ENCODE measurements at regions not wholly inside any gene's neighbourhood (a gene's known extent, or its start where the extent isn't known, plus 50 kb on each side); places are given as distances from the start of the nearest gene placed in this dataset.

DNA sequence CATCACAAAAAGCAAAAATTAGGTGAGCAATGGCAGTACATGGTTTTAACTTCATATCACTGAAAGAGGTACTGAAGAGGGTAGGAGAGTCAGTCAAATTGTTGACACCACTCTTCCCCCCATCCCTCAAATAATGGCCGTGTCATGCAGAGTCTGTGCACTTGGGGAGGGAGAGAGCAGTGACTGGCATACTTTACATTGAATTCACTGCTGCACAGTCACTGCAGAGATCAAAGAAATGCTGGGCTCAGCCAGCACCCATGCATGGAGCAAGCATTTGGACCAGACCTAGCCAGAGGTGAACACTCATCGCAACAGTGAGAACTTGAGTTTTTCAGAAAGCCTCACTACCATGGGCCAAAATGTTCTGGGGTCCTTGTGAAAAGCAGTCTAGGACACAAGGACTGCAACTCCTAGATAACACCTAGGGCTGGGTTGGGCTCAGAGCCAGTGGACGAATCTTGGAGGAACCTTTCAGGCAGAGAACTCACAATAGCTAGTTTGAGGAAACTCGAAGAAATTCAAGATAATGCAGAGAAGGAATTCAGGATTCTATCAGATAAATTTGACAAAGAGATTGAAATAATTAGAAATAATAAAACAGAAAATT is 112.9 kb downstream of the NR4A2 start:
- no peak for TF ChIP-seq MXI1 (IDR thresholded peaks at IDR 0.05; ENCODE audit: low read depth, low read length)
- no peak for TF ChIP-seq REST (IDR thresholded peaks at IDR 0.05; ENCODE audit: low read depth, low read length)
- TF ChIP-seq IRF3 (IDR thresholded peaks at IDR 0.05; ENCODE audit: low read depth, low read length): no peak
- TF ChIP-seq NRF1 (IDR thresholded peaks at IDR 0.05; ENCODE audit: low read depth, low read length): no peak
- TF ChIP-seq, protein P1, sequence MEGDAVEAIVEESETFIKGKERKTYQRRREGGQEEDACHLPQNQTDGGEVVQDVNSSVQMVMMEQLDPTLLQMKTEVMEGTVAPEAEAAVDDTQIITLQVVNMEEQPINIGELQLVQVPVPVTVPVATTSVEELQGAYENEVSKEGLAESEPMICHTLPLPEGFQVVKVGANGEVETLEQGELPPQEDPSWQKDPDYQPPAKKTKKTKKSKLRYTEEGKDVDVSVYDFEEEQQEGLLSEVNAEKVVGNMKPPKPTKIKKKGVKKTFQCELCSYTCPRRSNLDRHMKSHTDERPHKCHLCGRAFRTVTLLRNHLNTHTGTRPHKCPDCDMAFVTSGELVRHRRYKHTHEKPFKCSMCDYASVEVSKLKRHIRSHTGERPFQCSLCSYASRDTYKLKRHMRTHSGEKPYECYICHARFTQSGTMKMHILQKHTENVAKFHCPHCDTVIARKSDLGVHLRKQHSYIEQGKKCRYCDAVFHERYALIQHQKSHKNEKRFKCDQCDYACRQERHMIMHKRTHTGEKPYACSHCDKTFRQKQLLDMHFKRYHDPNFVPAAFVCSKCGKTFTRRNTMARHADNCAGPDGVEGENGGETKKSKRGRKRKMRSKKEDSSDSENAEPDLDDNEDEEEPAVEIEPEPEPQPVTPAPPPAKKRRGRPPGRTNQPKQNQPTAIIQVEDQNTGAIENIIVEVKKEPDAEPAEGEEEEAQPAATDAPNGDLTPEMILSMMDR (IDR thresholded peaks at IDR 0.05): no peak
- TF ChIP-seq, protein P2, sequence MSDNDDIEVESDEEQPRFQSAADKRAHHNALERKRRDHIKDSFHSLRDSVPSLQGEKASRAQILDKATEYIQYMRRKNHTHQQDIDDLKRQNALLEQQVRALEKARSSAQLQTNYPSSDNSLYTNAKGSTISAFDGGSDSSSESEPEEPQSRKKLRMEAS (IDR thresholded peaks at IDR 0.05; ENCODE audit: low read depth): no peak
- no peak for TF ChIP-seq FOXJ3 (CRISPR knock-in tag; IDR thresholded peaks at IDR 0.05)
- TF ChIP-seq NFIC (IDR thresholded peaks at IDR 0.05; ENCODE audit: borderline replicate concordance): no peak
- no peak for TF ChIP-seq FOXM1 (IDR thresholded peaks at IDR 0.05; ENCODE audit: low read depth)
- no peak for TF ChIP-seq TEAD4 (IDR thresholded peaks at IDR 0.05; ENCODE audit: borderline replicate concordance, insufficient read depth)
- no peak for TF ChIP-seq EP300 (IDR thresholded peaks at IDR 0.05; ENCODE audit: borderline replicate concordance in 1 of 2, low read depth in 1 of 2, low read length in 1 of 2)
- TF ChIP-seq, protein P3, sequence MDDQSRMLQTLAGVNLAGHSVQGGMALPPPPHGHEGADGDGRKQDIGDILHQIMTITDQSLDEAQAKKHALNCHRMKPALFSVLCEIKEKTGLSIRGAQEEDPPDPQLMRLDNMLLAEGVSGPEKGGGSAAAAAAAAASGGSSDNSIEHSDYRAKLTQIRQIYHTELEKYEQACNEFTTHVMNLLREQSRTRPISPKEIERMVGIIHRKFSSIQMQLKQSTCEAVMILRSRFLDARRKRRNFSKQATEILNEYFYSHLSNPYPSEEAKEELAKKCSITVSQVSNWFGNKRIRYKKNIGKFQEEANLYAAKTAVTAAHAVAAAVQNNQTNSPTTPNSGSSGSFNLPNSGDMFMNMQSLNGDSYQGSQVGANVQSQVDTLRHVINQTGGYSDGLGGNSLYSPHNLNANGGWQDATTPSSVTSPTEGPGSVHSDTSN (IDR thresholded peaks at IDR 0.05): no peak
- TF ChIP-seq MEF2A (IDR thresholded peaks at IDR 0.05; ENCODE audit: borderline replicate concordance, low read depth): no peak
- TF ChIP-seq SMC3 (IDR thresholded peaks at IDR 0.05; ENCODE audit: low read depth, low read length): no peak
- no peak for TF ChIP-seq POLR2AphosphoS5 (IDR thresholded peaks at IDR 0.05; ENCODE audit: low read depth, low read length)
- TF ChIP-seq, protein P4, sequence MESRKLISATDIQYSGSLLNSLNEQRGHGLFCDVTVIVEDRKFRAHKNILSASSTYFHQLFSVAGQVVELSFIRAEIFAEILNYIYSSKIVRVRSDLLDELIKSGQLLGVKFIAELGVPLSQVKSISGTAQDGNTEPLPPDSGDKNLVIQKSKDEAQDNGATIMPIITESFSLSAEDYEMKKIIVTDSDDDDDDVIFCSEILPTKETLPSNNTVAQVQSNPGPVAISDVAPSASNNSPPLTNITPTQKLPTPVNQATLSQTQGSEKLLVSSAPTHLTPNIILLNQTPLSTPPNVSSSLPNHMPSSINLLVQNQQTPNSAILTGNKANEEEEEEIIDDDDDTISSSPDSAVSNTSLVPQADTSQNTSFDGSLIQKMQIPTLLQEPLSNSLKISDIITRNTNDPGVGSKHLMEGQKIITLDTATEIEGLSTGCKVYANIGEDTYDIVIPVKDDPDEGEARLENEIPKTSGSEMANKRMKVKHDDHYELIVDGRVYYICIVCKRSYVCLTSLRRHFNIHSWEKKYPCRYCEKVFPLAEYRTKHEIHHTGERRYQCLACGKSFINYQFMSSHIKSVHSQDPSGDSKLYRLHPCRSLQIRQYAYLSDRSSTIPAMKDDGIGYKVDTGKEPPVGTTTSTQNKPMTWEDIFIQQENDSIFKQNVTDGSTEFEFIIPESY (IDR thresholded peaks at IDR 0.05; ENCODE audit: borderline replicate concordance, low read depth): no peak
- TF ChIP-seq TCF12 (IDR thresholded peaks at IDR 0.05): no peak
- no peak for TF ChIP-seq USF2 (IDR thresholded peaks at IDR 0.05; ENCODE audit: borderline replicate concordance, low read depth, low read length)
- TF ChIP-seq SIN3A (IDR thresholded peaks at IDR 0.05; ENCODE audit: borderline replicate concordance, low read depth, low read length): no peak
- no peaks in the 10 kb centered on the region for H4K20me1 ChIP-seq (ENCODE audit: insufficient read depth)
- H3K9me3 ChIP-seq: no peaks in the 10 kb centered on the region
- H3K27ac ChIP-seq (ENCODE audit: low read depth in 2 of 2, low read length in 1 of 2): no peak overlapping the region
- H3K9ac ChIP-seq: no peak overlapping the region
- H3K4me1 ChIP-seq (ENCODE audit: control insufficient read depth in 1 of 2, insufficient read depth in 2 of 2, low read depth in 1 of 2, low read length in 1 of 2): no peaks in the 10 kb centered on the region
- H3K4me2 ChIP-seq: no peak overlapping the region
- no peaks in the 10 kb centered on the region for H3K9me2 ChIP-seq
- no peaks in the 10 kb centered on the region for H3K27me3 ChIP-seq (ENCODE audit: insufficient read depth)
- H3F3A ChIP-seq (replicated peaks; ENCODE audit: insufficient read depth): no peaks in the 10 kb centered on the region
- H3K79me2 ChIP-seq (ENCODE audit: insufficient read depth): no peaks in the 10 kb centered on the region
- WGBS (ENCODE audit: low lambda C conversion rate): 4% methylated on average over 4 of the region's 4 CpGs
- no peaks in the 10 kb centered on the region for H3K36me3 ChIP-seq (replicated peaks in 1 of 2; ENCODE audit: control insufficient read depth in 1 of 2, insufficient read depth in 2 of 2, low read length in 1 of 2)
- ChIA-PET CTCF (no interaction called here), POLR2A (no interaction called here)
- no peak overlapping the region for H3K4me3 ChIP-seq (ENCODE audit: low read depth in 2 of 2, low read length in 1 of 2)
- no peak for DNase-seq
- H2AFZ ChIP-seq (ENCODE audit: low read depth): no peak overlapping the region
